Natural killer cell (primary cell): ENCODE measurements at regions not wholly inside any gene's neighbourhood (a gene's known extent, or its start where the extent isn't known, plus 50 kb on each side); places are given as distances from the start of the nearest gene placed in this dataset.

Experiments
- ATAC-seq, 3 donors: fragments of 150-1000 bp in 2 of 3; fragments of 200-7000 bp in 1 of 3; cut with Tn5 transposase; 1 replicate in 1 of 3; 2 replicates in 2 of 3; pipeline ENCODE4 v1.10.0; 2021; ENCODE audit warnings: mild to moderate bottlenecking in 2 of 3, moderate library complexity in 2 of 3
- DNase-seq, 2 donors: peaks; one replicate each; pipeline versions ENCODE4 v3.0.0 to v3.0.0-alpha.2; 2013 to 2021; ENCODE audit warnings: mixed read lengths in 1 of 2
- H3K27ac ChIP-seq: one replicate; pipeline ENCODE4 v1.5.1; 2013; ENCODE audit warnings: mild to moderate bottlenecking, low read length
- H3K27me3 ChIP-seq: one replicate; pipeline ENCODE4 v1.6.1; 2013; ENCODE audit warnings: low read length; ENCODE audit not compliant: control insufficient read depth, insufficient read depth
- H3K36me3 ChIP-seq: one replicate; pipeline ENCODE4 v1.6.1; 2013; ENCODE audit warnings: low read length; ENCODE audit not compliant: control insufficient read depth, insufficient read depth
- H3K4me1 ChIP-seq: one replicate; pipeline ENCODE4 v1.6.1; 2013; ENCODE audit warnings: low read length; ENCODE audit not compliant: control insufficient read depth, insufficient read depth
- H3K4me3 ChIP-seq: one replicate; pipeline ENCODE4 v1.5.1; 2013; ENCODE audit warnings: low read length
- H3K9me3 ChIP-seq: one replicate; pipeline ENCODE4 v1.6.1; 2013; ENCODE audit warnings: low read length; ENCODE audit not compliant: control insufficient read depth, insufficient read depth
- H3K27ac Mint-ChIP-seq, 2 donors: one replicate each; pipeline ENCODE4 v1.8.0; 2022; ENCODE audit warnings: mild to moderate bottlenecking in 2 of 2, mixed read lengths in 2 of 2, moderate library complexity in 1 of 2
- H3K27me3 Mint-ChIP-seq, 2 donors: one replicate each; pipeline ENCODE4 v1.8.0; 2022; ENCODE audit warnings: low read depth in 2 of 2, mixed read lengths in 2 of 2
- H3K36me3 Mint-ChIP-seq: one replicate; pipeline ENCODE4 v1.8.0; 2022; ENCODE audit warnings: mixed read lengths
- H3K4me1 Mint-ChIP-seq, 2 donors: one replicate each; pipeline ENCODE4 v1.8.0; 2022; ENCODE audit warnings: mixed read lengths in 2 of 2
- H3K4me3 Mint-ChIP-seq: one replicate; pipeline ENCODE4 v1.8.0; 2022; ENCODE audit warnings: mild to moderate bottlenecking, moderate library complexity, mixed read lengths
- H3K9me3 Mint-ChIP-seq, 2 donors: one replicate each; pipeline ENCODE4 v1.8.0; 2022; ENCODE audit warnings: mixed read lengths in 2 of 2
- CTCF ChIP-seq: fragments of 200-600 bp; IDR thresholded peaks from one replicate; pipeline ENCODE4 v1.8.0; 2022; ENCODE audit warnings: antibody characterized with exemption
- WGBS: methylation state at CpG from one replicate; pipeline ENCODE4 v1.1.7; 2013; ENCODE audit warnings: missing lambda C conversion rate; ENCODE audit not compliant: insufficient coverage; 5-methylcytosine and 5-hydroxymethylcytosine counted together
- intact Hi-C: fragments of 100-400 bp; cut with micrococcal nuclease; formaldehyde crosslinking; loops from one replicate; pipeline ENCODE4 v1.14.2; 2022

GRCh38 chrY:20986037-20986436, 230.1 kb downstream of the RPS4Y2 start:
- Mint-ChIP-seq H3K36me3 (no peaks in the 10 kb centered on the region), H3K4me1 (peaks cover 0 to 14% of the 10 kb centered on the region in 2 donors), H3K27me3 (no peaks in the 10 kb centered on the region), H3K27ac (no peak overlapping the region), H3K4me3 (no peak overlapping the region), H3K9me3 (no peaks in the 10 kb centered on the region)
- intact Hi-C loops: no loop called here
- DNase-seq (no peak), ATAC-seq (no peak)
- Histone ChIP-seq H3K27ac (no peak overlapping the region), H3K27me3 (no peaks in the 10 kb centered on the region), H3K9me3 (no peaks in the 10 kb centered on the region), H3K4me3 (no peak overlapping the region), H3K36me3 (no peaks in the 10 kb centered on the region), H3K4me1 (peaks cover 10% of the 10 kb centered on the region)
- WGBS: no CpG with 5 or more reads among the region's 1 CpG
- no peak for TF ChIP-seq CTCF

GRCh38 chrY:20990123-20990522, 234.2 kb downstream of the RPS4Y2 start:
- Histone ChIP-seq H3K4me3 (no peak overlapping the region), H3K4me1 (peaks cover 12% of the 10 kb centered on the region), H3K9me3 (no peaks in the 10 kb centered on the region), H3K36me3 (no peaks in the 10 kb centered on the region), H3K27me3 (no peaks in the 10 kb centered on the region), H3K27ac (no peak overlapping the region)
- H3K4me1 Mint-ChIP-seq: peaks cover 0 to 22% of the 10 kb centered on the region in 2 donors
- peak overlapping the region in 1 of 2 donors; percentile 74 for H3K27ac Mint-ChIP-seq
- TF ChIP-seq CTCF: no peak
- ATAC-seq (no peak), DNase-seq (peak in 1 of 2 donors; percentile 3)
- 83% methylated on average over 1 of the region's 1 CpG for WGBS
- H3K27me3 Mint-ChIP-seq: no peaks in the 10 kb centered on the region
- intact Hi-C loops: no loop called here
- no peaks in the 10 kb centered on the region for H3K36me3 Mint-ChIP-seq
- H3K4me3 Mint-ChIP-seq: no peak overlapping the region
- no peaks in the 10 kb centered on the region for H3K9me3 Mint-ChIP-seq

GRCh38 chrY:20990869-20991548, 235.1 kb downstream of the RPS4Y2 start:
- Histone ChIP-seq H3K4me3 (peak overlapping the region; percentile 6), H3K9me3 (no peaks in the 10 kb centered on the region), H3K27ac (peak overlapping the region; percentile 32), H3K36me3 (no peaks in the 10 kb centered on the region), H3K27me3 (no peaks in the 10 kb centered on the region), H3K4me1 (peaks cover 12% of the 10 kb centered on the region)
- no peak for TF ChIP-seq CTCF
- peak in 2 of 3 donors; percentile 69 to 72 for ATAC-seq
- Mint-ChIP-seq H3K9me3 (no peaks in the 10 kb centered on the region), H3K4me3 (no peak overlapping the region), H3K36me3 (no peaks in the 10 kb centered on the region), H3K27me3 (no peaks in the 10 kb centered on the region), H3K27ac (peak overlapping the region in 1 of 2 donors; percentile 74), H3K4me1 (peaks cover 0 to 22% of the 10 kb centered on the region in 2 donors)
- WGBS: 0% methylated on average over 1 of the region's 1 CpG
- intact Hi-C loops: no loop called here
- DNase-seq: peak in 1 of 2 donors; percentile 55

- Mint-ChIP-seq H3K4me1 (peaks cover 0 to 6% of the 10 kb centered on the region in 2 donors), H3K4me3 (no peak overlapping the region), H3K36me3 (no peaks in the 10 kb centered on the region), H3K27me3 (no peaks in the 10 kb centered on the region), H3K9me3 (no peaks in the 10 kb centered on the region), H3K27ac (no peak overlapping the region)
- H3K27ac ChIP-seq: no peak overlapping the region
- no peak overlapping the region for H3K4me3 ChIP-seq
- DNase-seq (no peak), ATAC-seq (no peak)
- H3K9me3 ChIP-seq: no peaks in the 10 kb centered on the region
- intact Hi-C loops: no loop called here
- no peaks in the 10 kb centered on the region for H3K36me3 ChIP-seq
- H3K4me1 ChIP-seq: no peaks in the 10 kb centered on the region
- H3K27me3 ChIP-seq: no peaks in the 10 kb centered on the region
- TF ChIP-seq CTCF: no peak
- WGBS: 87% methylated on average over 2 of the region's 2 CpGs
These were observed 241.4 kb downstream of the RPS4Y2 start for GRCh38 chrY:20997355-20997754.
